Progenitor cell of endocrine pancreas (in vitro differentiated cells): ENCODE measurements at regions not wholly inside any gene's neighbourhood (a gene's known extent, or its start where the extent isn't known, plus 50 kb on each side); places are given as distances from the start of the nearest gene placed in this dataset.
"Not testable (repeated sequence)": the region's sequence is repeated elsewhere in the genome, so short reads cannot be mapped to it uniquely, and the experiment has no call there.

Experiments
- DNase-seq: peaks from one replicate; pipeline ENCODE4 v3.0.0; 2021; ENCODE audit warnings: low spot score; ENCODE audit not compliant: unreplicated experiment
- H3K27ac Mint-ChIP-seq: 2 replicates; pipeline ENCODE4 v1.8.0; 2021; ENCODE audit warnings: mild to moderate bottlenecking, moderate library complexity, mixed read lengths
- H3K27me3 Mint-ChIP-seq: 2 replicates; pipeline ENCODE4 v1.8.0; 2021; ENCODE audit warnings: mixed read lengths
- H3K36me3 Mint-ChIP-seq: 2 replicates; pipeline ENCODE4 v1.8.0; 2022; ENCODE audit warnings: mixed read lengths; ENCODE audit not compliant: insufficient read depth
- H3K4me1 Mint-ChIP-seq: 2 replicates; pipeline ENCODE4 v1.8.0; 2021; ENCODE audit warnings: low read depth, mixed read lengths
- H3K4me3 Mint-ChIP-seq: 2 replicates; pipeline ENCODE4 v1.8.0; 2021; ENCODE audit warnings: low read depth, mild to moderate bottlenecking, moderate library complexity, mixed read lengths
- H3K9me3 Mint-ChIP-seq: 2 replicates; pipeline ENCODE4 v1.8.0; 2021; ENCODE audit warnings: low read depth, mixed read lengths
- TF ChIP-seq, protein P1 (sequence below): fragments of 200-600 bp; sonication (generic); IDR thresholded peaks from one replicate; pipeline ENCODE4 v1.5.0; 2021; ENCODE audit warnings: antibody characterized with exemption, mild to moderate bottlenecking; ENCODE audit not compliant: unreplicated experiment

GRCh38 chr2:84137034-84137433, 322.0 kb downstream of the SUCLG1 start:
- DNase-seq = no peak
- no peaks in the 10 kb centered on the region for H3K27me3 Mint-ChIP-seq
- no peaks in the 10 kb centered on the region for H3K9me3 Mint-ChIP-seq
- no peak overlapping the region for H3K4me3 Mint-ChIP-seq
- no peaks in the 10 kb centered on the region for H3K4me1 Mint-ChIP-seq
- H3K36me3 Mint-ChIP-seq = no peaks in the 10 kb centered on the region
- no peak overlapping the region for H3K27ac Mint-ChIP-seq
- TF ChIP-seq, protein P1, sequence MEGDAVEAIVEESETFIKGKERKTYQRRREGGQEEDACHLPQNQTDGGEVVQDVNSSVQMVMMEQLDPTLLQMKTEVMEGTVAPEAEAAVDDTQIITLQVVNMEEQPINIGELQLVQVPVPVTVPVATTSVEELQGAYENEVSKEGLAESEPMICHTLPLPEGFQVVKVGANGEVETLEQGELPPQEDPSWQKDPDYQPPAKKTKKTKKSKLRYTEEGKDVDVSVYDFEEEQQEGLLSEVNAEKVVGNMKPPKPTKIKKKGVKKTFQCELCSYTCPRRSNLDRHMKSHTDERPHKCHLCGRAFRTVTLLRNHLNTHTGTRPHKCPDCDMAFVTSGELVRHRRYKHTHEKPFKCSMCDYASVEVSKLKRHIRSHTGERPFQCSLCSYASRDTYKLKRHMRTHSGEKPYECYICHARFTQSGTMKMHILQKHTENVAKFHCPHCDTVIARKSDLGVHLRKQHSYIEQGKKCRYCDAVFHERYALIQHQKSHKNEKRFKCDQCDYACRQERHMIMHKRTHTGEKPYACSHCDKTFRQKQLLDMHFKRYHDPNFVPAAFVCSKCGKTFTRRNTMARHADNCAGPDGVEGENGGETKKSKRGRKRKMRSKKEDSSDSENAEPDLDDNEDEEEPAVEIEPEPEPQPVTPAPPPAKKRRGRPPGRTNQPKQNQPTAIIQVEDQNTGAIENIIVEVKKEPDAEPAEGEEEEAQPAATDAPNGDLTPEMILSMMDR = no peak

DNA sequence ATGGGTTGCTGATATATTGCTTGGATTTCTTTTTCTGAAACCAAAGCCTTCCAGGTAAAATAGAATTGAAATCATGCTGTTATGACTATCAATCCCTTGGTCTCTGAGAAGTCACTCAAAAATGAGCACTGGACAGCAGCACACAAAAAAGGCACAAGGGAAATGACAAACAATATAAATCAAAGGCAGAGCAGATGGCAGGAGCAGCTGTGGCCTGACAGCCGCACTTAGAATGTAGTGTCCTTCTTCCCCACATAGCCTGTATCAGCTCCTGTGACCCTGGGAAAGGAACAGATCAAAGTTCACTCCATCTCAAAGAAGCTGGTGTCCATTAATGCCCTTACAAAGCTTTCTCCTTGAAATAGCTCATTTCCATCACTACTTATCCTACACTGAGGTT, 326.7 kb downstream of the SUCLG1 start:
- Mint-ChIP-seq H3K27ac (no peak overlapping the region), H3K4me3 (no peak overlapping the region), H3K27me3 (no peaks in the 10 kb centered on the region), H3K4me1 (no peaks in the 10 kb centered on the region), H3K36me3 (no peaks in the 10 kb centered on the region), H3K9me3 (peaks cover 4% of the 10 kb centered on the region)
- no peak for DNase-seq
- TF ChIP-seq, protein P1 = no peak

GRCh38 chr2:84131278-84131830, 327.7 kb downstream of the SUCLG1 start:
- no peaks in the 10 kb centered on the region for H3K4me1 Mint-ChIP-seq
- no peak overlapping the region for H3K4me3 Mint-ChIP-seq
- no peak overlapping the region for H3K27ac Mint-ChIP-seq
- TF ChIP-seq, protein P1 = no peak
- H3K9me3 Mint-ChIP-seq = peaks cover 6% of the 10 kb centered on the region
- H3K36me3 Mint-ChIP-seq = no peaks in the 10 kb centered on the region
- no peaks in the 10 kb centered on the region for H3K27me3 Mint-ChIP-seq
- no peak for DNase-seq

DNA sequence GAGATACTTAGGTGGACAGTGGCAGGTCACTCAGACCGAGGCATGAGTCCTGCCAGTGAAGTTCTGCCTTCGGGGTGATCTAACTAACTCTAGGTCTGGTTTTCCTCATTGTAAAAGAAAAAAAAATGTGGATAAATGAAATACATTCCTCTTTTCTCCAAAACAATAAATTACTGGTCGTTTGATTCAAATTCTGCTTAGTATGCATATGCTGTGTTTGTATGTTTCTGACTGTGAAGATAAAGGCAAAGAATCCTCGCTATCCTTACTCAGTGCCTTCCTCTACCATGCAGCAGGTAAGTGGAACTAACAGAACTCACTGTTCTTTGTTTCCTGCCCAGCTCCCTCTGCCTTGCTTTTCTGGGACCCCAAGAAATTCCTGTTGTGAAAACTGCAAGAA, 330.1 kb downstream of the SUCLG1 start:
- no peak for DNase-seq
- Mint-ChIP-seq H3K4me1 (no peaks in the 10 kb centered on the region), H3K9me3 (peaks cover 6% of the 10 kb centered on the region), H3K4me3 (no peak overlapping the region), H3K36me3 (no peaks in the 10 kb centered on the region), H3K27ac (no peak overlapping the region), H3K27me3 (no peaks in the 10 kb centered on the region)
- TF ChIP-seq, protein P1 = no peak

DNA sequence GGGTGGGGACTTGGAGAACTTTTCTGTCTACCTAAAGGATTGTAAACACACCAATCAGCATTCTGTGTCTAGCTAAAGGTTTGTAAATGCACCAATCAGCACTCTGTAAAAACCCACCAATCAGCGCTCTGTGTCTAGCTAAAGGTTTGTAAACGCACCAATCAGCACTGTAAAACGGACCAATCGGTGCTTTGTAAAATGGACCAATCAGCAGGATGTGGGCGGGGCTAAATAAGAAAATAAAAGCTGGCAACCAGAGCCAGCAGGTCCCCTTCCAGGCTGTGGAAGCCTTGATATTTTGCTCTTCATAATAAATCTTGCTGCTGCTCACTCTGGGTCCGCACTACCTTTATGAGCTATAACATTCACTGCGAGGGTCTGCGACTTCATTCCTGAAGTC, 331.3 kb downstream of the SUCLG1 start:
- H3K9me3 Mint-ChIP-seq, H3K36me3 Mint-ChIP-seq: not testable (repeated sequence)

GRCh38 chr2:84126530-84126929, 332.6 kb downstream of the SUCLG1 start:
- TF ChIP-seq, protein P1 = no peak
- DNase-seq = no peak
- peaks cover 6% of the 10 kb centered on the region for H3K9me3 Mint-ChIP-seq
- H3K4me1 Mint-ChIP-seq = no peaks in the 10 kb centered on the region
- no peak overlapping the region for H3K27ac Mint-ChIP-seq
- H3K36me3 Mint-ChIP-seq = no peaks in the 10 kb centered on the region
- H3K27me3 Mint-ChIP-seq = no peaks in the 10 kb centered on the region
- no peak overlapping the region for H3K4me3 Mint-ChIP-seq

More for the DNA sequence above, 331.3 kb downstream of the SUCLG1 start:
- not testable (repeated sequence) for H3K27me3 Mint-ChIP-seq, H3K4me1 Mint-ChIP-seq, H3K4me3 Mint-ChIP-seq, H3K27ac Mint-ChIP-seq, DNase-seq
